ENCODE measurements at regions not wholly inside any gene's neighbourhood (a gene's known extent, or its start where the extent isn't known, plus 50 kb on each side); places are given as distances from the start of the nearest gene placed in this dataset.
"Not testable (repeated sequence)": the region's sequence is repeated elsewhere in the genome, so short reads cannot be mapped to it uniquely, and the experiment has no call there.

DNA sequence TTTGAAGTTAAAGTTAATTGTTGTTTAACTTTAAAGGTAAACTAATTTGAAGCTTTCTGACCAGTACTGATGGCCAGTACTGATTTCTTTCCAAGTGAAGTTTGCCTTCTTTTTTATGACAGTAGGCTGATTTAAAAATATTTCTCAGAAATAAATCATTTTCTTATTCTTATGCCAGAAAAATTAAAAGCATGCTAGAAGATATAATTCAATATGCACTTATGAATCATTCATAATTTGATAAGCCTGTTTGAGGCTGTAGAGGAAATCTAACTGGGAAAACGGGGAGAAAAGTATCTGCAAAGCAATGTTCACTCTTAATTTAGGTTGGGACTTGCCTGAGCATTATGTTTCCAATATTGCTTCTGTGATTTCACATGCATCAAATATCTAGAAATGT, 1112.0 kb upstream of the INTU start:
- POLR2A ChIA-PET: no interaction called here

DNA sequence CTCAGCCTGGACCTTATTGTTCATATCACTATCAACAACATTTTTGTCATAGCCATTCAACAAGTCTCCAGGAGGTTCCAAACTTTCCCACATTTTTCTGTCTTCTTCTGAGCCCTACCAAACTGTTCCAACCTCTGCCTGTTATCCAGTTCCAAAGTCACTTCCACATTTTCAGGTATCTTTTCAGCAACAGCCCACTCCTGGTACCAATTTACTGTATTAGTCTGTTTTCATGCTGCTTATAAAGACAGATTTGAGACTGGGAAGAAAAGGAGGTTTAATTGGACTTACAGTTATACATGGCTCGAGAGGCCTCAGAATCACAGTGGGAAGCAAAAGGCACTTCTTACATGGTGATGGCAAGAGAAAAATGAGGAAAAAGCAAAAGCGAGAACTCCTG, 1107.4 kb upstream of the INTU start:
- POLR2A ChIA-PET; H3K4me2 ChIP-seq (ENCODE audit: insufficient read depth, low read length); BruUV-seq (replicated peaks); DNase-seq (ENCODE audit: low read depth, low spot score); CTCF ChIA-PET; H3K4me3 ChIP-seq (replicated peaks in 1 of 3; ENCODE audit: insufficient read depth in 1 of 3, low read depth in 1 of 3, low read length in 3 of 3); H3K27me3 ChIP-seq (ENCODE audit: control insufficient read depth in 2 of 2, insufficient read depth in 2 of 2, low read length in 2 of 2); H2AFZ ChIP-seq (ENCODE audit: low read depth, low read length); H3K9me3 ChIP-seq (replicated peaks; ENCODE audit: control insufficient read depth, insufficient read depth, low read length); dilution Hi-C loops (cut with MboI; ENCODE audit: extremely low pct_ligation_motif_present, low sequenced_read_pairs); H3K79me2 ChIP-seq (ENCODE audit: control insufficient read depth, insufficient read depth, low read length); H3K27ac ChIP-seq (ENCODE audit: insufficient read depth, low read depth, low read length); FAIRE-seq; H4K20me1 ChIP-seq (replicated peaks; ENCODE audit: control insufficient read depth, extremely low read depth, insufficient read depth, low read length); H3K9me1 ChIP-seq (replicated peaks; ENCODE audit: control insufficient read depth, extremely low read depth, insufficient read depth, low read length); H3K9ac ChIP-seq (replicated peaks; ENCODE audit: extremely low read depth, insufficient read depth, low read length); H3K4me1 ChIP-seq (ENCODE audit: control insufficient read depth, extremely low read depth, insufficient read depth, low read length); H3K36me3 ChIP-seq (ENCODE audit: control insufficient read depth in 2 of 2, extremely low read depth in 1 of 2, insufficient read depth in 2 of 2, low read length in 2 of 2); intact Hi-C loops (cut with micrococcal nuclease): not testable (repeated sequence)

More for the DNA sequence above, 1112.0 kb upstream of the INTU start:
- Histone ChIP-seq H3K9ac (replicated peaks; ENCODE audit: extremely low read depth, insufficient read depth, low read length) (no peak overlapping the region), H3K36me3 (ENCODE audit: control insufficient read depth in 2 of 2, extremely low read depth in 1 of 2, insufficient read depth in 2 of 2, low read length in 2 of 2) (no peaks in the 10 kb centered on the region), H3K79me2 (ENCODE audit: control insufficient read depth, insufficient read depth, low read length) (no peaks in the 10 kb centered on the region), H4K20me1 (replicated peaks; ENCODE audit: control insufficient read depth, extremely low read depth, insufficient read depth, low read length) (no peaks in the 10 kb centered on the region), H3K4me2 (ENCODE audit: insufficient read depth, low read length) (no peak overlapping the region), H3K4me3 (replicated peaks in 1 of 3; ENCODE audit: insufficient read depth in 1 of 3, low read depth in 1 of 3, low read length in 3 of 3) (no peak overlapping the region), H3K27me3 (ENCODE audit: control insufficient read depth in 2 of 2, insufficient read depth in 2 of 2, low read length in 2 of 2) (no peaks in the 10 kb centered on the region), H3K27ac (ENCODE audit: insufficient read depth, low read depth, low read length) (no peak overlapping the region), H3K9me1 (replicated peaks; ENCODE audit: control insufficient read depth, extremely low read depth, insufficient read depth, low read length) (no peaks in the 10 kb centered on the region), H2AFZ (ENCODE audit: low read depth, low read length) (no peak overlapping the region), H3K4me1 (ENCODE audit: control insufficient read depth, extremely low read depth, insufficient read depth, low read length) (no peaks in the 10 kb centered on the region), H3K9me3 (replicated peaks; ENCODE audit: control insufficient read depth, insufficient read depth, low read length) (no peaks in the 10 kb centered on the region)
- BruUV-seq (replicated peaks): no TSS peak
- CTCF ChIA-PET: no interaction called here
- intact Hi-C loops (cut with micrococcal nuclease): no loop called here
- TF ChIP-seq GATA2 (IDR thresholded peaks at IDR 0.05; ENCODE audit: insufficient read depth, insufficient read length, low read depth, low read length) (no peak), POLR2AphosphoS5 (IDR thresholded peaks at IDR 0.05; ENCODE audit: insufficient read depth, low read depth, low read length) (no peak), JUN (IDR thresholded peaks at IDR 0.05; ENCODE audit: borderline replicate concordance, insufficient read depth, insufficient read length, low read depth) (no peak), EZH2 (IDR thresholded peaks at IDR 0.05; ENCODE audit: borderline replicate concordance, low read depth, low read length, severe bottlenecking) (no peak), CTCF (IDR thresholded peaks at IDR 0.05; ENCODE audit: extremely low read depth in 1 of 2, insufficient read depth in 1 of 2, low read depth in 1 of 2, low read length in 2 of 2) (no peak), POLR2A (IDR thresholded peaks at IDR 0.05; ENCODE audit: low read depth, low read length) (no peak), MYC (IDR thresholded peaks at IDR 0.05; ENCODE audit: low read depth, low read length) (no peak), FOS (IDR thresholded peaks at IDR 0.05; ENCODE audit: borderline replicate concordance, insufficient read depth, low read length) (no peak)
- TF ChIP-seq, protein P1, sequence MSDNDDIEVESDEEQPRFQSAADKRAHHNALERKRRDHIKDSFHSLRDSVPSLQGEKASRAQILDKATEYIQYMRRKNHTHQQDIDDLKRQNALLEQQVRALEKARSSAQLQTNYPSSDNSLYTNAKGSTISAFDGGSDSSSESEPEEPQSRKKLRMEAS (IDR thresholded peaks at IDR 0.05; ENCODE audit: insufficient read depth, insufficient read length): no peak
- DNase-seq (ENCODE audit: low read depth, low spot score) (no peak), FAIRE-seq (no peak)
- dilution Hi-C loops (cut with MboI; ENCODE audit: extremely low pct_ligation_motif_present, low sequenced_read_pairs): no loop called here
